ENCODE measurements at regions not wholly inside any gene's neighbourhood (a gene's known extent, or its start where the extent isn't known, plus 50 kb on each side); places are given as distances from the start of the nearest gene placed in this dataset.

DNA sequence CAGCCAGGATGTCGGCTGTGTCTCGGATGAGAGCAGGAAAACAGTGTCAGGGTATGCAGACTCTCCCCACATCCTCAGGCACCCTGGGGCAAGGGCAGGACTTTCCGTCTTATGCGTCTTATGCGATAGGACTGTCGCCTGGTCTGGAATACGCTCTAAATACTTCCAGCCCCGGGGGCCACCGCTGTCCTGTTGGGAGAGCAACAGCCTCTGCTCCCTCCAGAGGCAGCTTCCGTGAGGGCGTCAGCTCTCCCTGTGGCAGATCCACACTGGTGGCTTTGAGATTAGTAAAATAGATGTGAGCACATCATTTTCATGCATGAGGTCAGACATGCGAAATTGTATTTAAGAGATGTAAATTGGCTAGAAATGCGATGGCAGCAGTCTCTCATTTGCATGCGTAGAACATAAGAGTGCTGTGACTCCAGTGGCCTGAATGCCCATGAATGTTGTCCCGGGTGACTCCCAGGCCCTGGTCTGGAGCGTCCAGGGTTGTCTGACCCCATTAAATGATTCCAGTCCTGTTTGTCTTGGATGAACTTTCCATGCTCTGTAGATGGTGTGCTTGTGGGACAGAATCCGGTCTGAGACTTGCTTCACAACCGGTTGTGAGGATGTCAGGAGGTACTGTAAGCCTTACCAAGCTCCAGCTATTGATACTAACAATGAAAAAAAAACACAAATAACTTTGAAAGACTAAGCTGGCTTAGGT lies 228.2 kb downstream of the SYK start:
- no peak for TF ChIP-seq CTCF (IDR thresholded peaks at IDR 0.05; ENCODE audit: low read depth, low read length)

GRCh38 chr9:91032121-91032531 lies 230.5 kb downstream of the SYK start:
- peaks cover 3% of the 10 kb centered on the region; the same call in 1 of the 2 replicates for H3K4me1 ChIP-seq
- no peak for TF ChIP-seq CTCF (IDR thresholded peaks at IDR 0.05; ENCODE audit: low read depth, low read length)
- H3K27me3 ChIP-seq = no peaks in the 10 kb centered on the region
- no peak for DNase-seq
- no peaks in the 10 kb centered on the region for H3K9me3 ChIP-seq
- H3K36me3 ChIP-seq = no peaks in the 10 kb centered on the region
- H3K4me3 ChIP-seq (ENCODE audit: low read depth, low read length) = no peak overlapping the region

More for the DNA sequence above, 228.2 kb downstream of the SYK start:
- Histone ChIP-seq H3K36me3 (no peaks in the 10 kb centered on the region), H3K4me1 (no peaks in the 10 kb centered on the region), H3K9me3 (no peaks in the 10 kb centered on the region), H3K27me3 (no peaks in the 10 kb centered on the region), H3K4me3 (ENCODE audit: low read depth, low read length) (no peak overlapping the region)
- DNase-seq = no peak

- no peak overlapping the region for H3K4me3 ChIP-seq (ENCODE audit: low read depth, low read length)
- H3K27me3 ChIP-seq = no peaks in the 10 kb centered on the region
- H3K4me1 ChIP-seq = peaks cover 11% of the 10 kb centered on the region
- H3K36me3 ChIP-seq = no peaks in the 10 kb centered on the region
- no peak for TF ChIP-seq CTCF (IDR thresholded peaks at IDR 0.05; ENCODE audit: low read depth, low read length)
- no peaks in the 10 kb centered on the region for H3K9me3 ChIP-seq
- DNase-seq = no peak
Observed at GRCh38 chr9:91033270-91033669, 231.7 kb downstream of the SYK start.

GRCh38 chr9:91033797-91034196 lies 232.2 kb downstream of the SYK start:
- Histone ChIP-seq H3K9me3 (no peaks in the 10 kb centered on the region), H3K4me3 (ENCODE audit: low read depth, low read length) (no peak overlapping the region), H3K27me3 (no peaks in the 10 kb centered on the region), H3K36me3 (no peaks in the 10 kb centered on the region), H3K4me1 (peaks cover 13% of the 10 kb centered on the region)
- peak; percentile 36 for DNase-seq
- TF ChIP-seq CTCF (IDR thresholded peaks at IDR 0.05; ENCODE audit: low read depth, low read length) = peak; percentile 53

GRCh38 chr9:91034521-91034920 lies 232.9 kb downstream of the SYK start:
- peaks cover 13% of the 10 kb centered on the region for H3K4me1 ChIP-seq

More at GRCh38 chr9:91034521-91034920, 232.9 kb downstream of the SYK start:
- DNase-seq = no peak
- H3K36me3 ChIP-seq = no peaks in the 10 kb centered on the region
- no peak overlapping the region for H3K4me3 ChIP-seq (ENCODE audit: low read depth, low read length)
- no peaks in the 10 kb centered on the region for H3K9me3 ChIP-seq
- no peak for TF ChIP-seq CTCF (IDR thresholded peaks at IDR 0.05; ENCODE audit: low read depth, low read length)
- H3K27me3 ChIP-seq = no peaks in the 10 kb centered on the region

Measured in BE2C (cell line).